Neural cell (in vitro differentiated cells): ENCODE measurements at regions not wholly inside any gene's neighbourhood (a gene's known extent, or its start where the extent isn't known, plus 50 kb on each side); places are given as distances from the start of the nearest gene placed in this dataset.

Experiments used
- POLR2AphosphoS5 ChIP-seq: IDR thresholded peaks from 2 replicates; pipeline ENCODE4 v1.6.1; 2012
- RAD21 ChIP-seq: fragments of 450-650 bp; conservative IDR thresholded peaks from 2 replicates; pipeline ENCODE4 v1.6.1; 2014; ENCODE audit warnings: antibody characterized with exemption, mild to moderate bottlenecking, moderate library complexity
- SMC3 ChIP-seq: fragments of 450-650 bp; conservative IDR thresholded peaks from 2 replicates; pipeline ENCODE4 v1.6.1; 2014; ENCODE audit warnings: antibody characterized with exemption, mild to moderate bottlenecking, moderate library complexity; ENCODE audit not compliant: poor library complexity

- TF ChIP-seq RAD21 (no peak), POLR2AphosphoS5 (no peak), SMC3 (no peak)
Measured at GRCh38 chr10:29780639-29781038, 145.9 kb upstream of the SVIL start.
